ENCODE measurements at regions not wholly inside any gene's neighbourhood (a gene's known extent, or its start where the extent isn't known, plus 50 kb on each side); places are given as distances from the start of the nearest gene placed in this dataset.
"Not testable (repeated sequence)": the region's sequence is repeated elsewhere in the genome, so short reads cannot be mapped to it uniquely, and the experiment has no call there.

- POLR2A ChIA-PET: no interaction called here
- CTCF ChIA-PET: no interaction called here
- TF ChIP-seq FOXK2 (IDR thresholded peaks at IDR 0.05): no peak
- TF ChIP-seq FOXA1 (IDR thresholded peaks at IDR 0.05): no peak
- no peak for TF ChIP-seq CTBP1 (IDR thresholded peaks at IDR 0.05; ENCODE audit: borderline replicate concordance)
- no peak for TF ChIP-seq NFRKB (IDR thresholded peaks at IDR 0.05)
- no peak for TF ChIP-seq L3MBTL2 (conservative IDR thresholded peaks at IDR 0.05)
- TF ChIP-seq ARNT (IDR thresholded peaks at IDR 0.05): no peak
- TF ChIP-seq HDGF (IDR thresholded peaks at IDR 0.05; ENCODE audit: borderline replicate concordance): no peak
- TF ChIP-seq BHLHE40 (IDR thresholded peaks at IDR 0.05; ENCODE audit: borderline replicate concordance): no peak
- no peak for TF ChIP-seq FOXM1 (IDR thresholded peaks at IDR 0.05; ENCODE audit: borderline replicate concordance)
- no peak for DNase-seq (ENCODE audit: extremely low spot score)
Measured at GRCh38 chr2:67169417-67170140, 227.6 kb upstream of the ETAA1 start.

GRCh38 chr2:67179526-67179925 is 217.6 kb upstream of the ETAA1 start:
- DNase-seq (ENCODE audit: extremely low spot score): no peak
- POLR2A ChIA-PET: no interaction called here
- no peak for TF ChIP-seq FOXK2 (IDR thresholded peaks at IDR 0.05)
- no peak for TF ChIP-seq PKNOX1 (IDR thresholded peaks at IDR 0.05)
- TF ChIP-seq L3MBTL2 (conservative IDR thresholded peaks at IDR 0.05): no peak
- TF ChIP-seq HDGF (IDR thresholded peaks at IDR 0.05; ENCODE audit: borderline replicate concordance): no peak
- TF ChIP-seq BHLHE40 (IDR thresholded peaks at IDR 0.05; ENCODE audit: borderline replicate concordance): no peak
- TF ChIP-seq LEF1 (IDR thresholded peaks at IDR 0.05; ENCODE audit: borderline replicate concordance): no peak
- no peak for TF ChIP-seq FOXA1 (IDR thresholded peaks at IDR 0.05)
- TF ChIP-seq SP1 (IDR thresholded peaks at IDR 0.05): no peak
- TF ChIP-seq ZNF384 (IDR thresholded peaks at IDR 0.05): no peak
- TF ChIP-seq ARNT (IDR thresholded peaks at IDR 0.05): no peak
- TF ChIP-seq SUZ12 (IDR thresholded peaks at IDR 0.05): no peak
- TF ChIP-seq ELF4 (IDR thresholded peaks at IDR 0.05): no peak
- TF ChIP-seq FOXM1 (IDR thresholded peaks at IDR 0.05; ENCODE audit: borderline replicate concordance): no peak
- no peak for TF ChIP-seq TARDBP (IDR thresholded peaks at IDR 0.05)
- CTCF ChIA-PET: no interaction called here

GRCh38 chr2:67180841-67181240 is 216.3 kb upstream of the ETAA1 start:
- no peak for DNase-seq (ENCODE audit: extremely low spot score)
- TF ChIP-seq ZNF384 (IDR thresholded peaks at IDR 0.05) (no peak), HDGF (IDR thresholded peaks at IDR 0.05; ENCODE audit: borderline replicate concordance) (no peak), SUZ12 (IDR thresholded peaks at IDR 0.05) (no peak), ELF4 (IDR thresholded peaks at IDR 0.05) (no peak), TARDBP (IDR thresholded peaks at IDR 0.05) (no peak), FOXK2 (IDR thresholded peaks at IDR 0.05) (no peak), FOXM1 (IDR thresholded peaks at IDR 0.05; ENCODE audit: borderline replicate concordance) (no peak), FOXA1 (IDR thresholded peaks at IDR 0.05) (no peak)
- ChIA-PET POLR2A (no interaction called here), CTCF (no interaction called here)

- ChIA-PET CTCF (no interaction called here), POLR2A (no interaction called here)
- no peak for TF ChIP-seq TARDBP (IDR thresholded peaks at IDR 0.05)
- no peak for TF ChIP-seq FOXA1 (IDR thresholded peaks at IDR 0.05)
- TF ChIP-seq ZNF384 (IDR thresholded peaks at IDR 0.05): no peak
- no peak for TF ChIP-seq SP1 (IDR thresholded peaks at IDR 0.05)
- no peak for TF ChIP-seq BHLHE40 (IDR thresholded peaks at IDR 0.05; ENCODE audit: borderline replicate concordance)
- no peak for TF ChIP-seq PKNOX1 (IDR thresholded peaks at IDR 0.05)
- TF ChIP-seq L3MBTL2 (conservative IDR thresholded peaks at IDR 0.05): no peak
- TF ChIP-seq ELF4 (IDR thresholded peaks at IDR 0.05): no peak
- TF ChIP-seq HDGF (IDR thresholded peaks at IDR 0.05; ENCODE audit: borderline replicate concordance): no peak
- TF ChIP-seq NFRKB (IDR thresholded peaks at IDR 0.05): no peak
- no peak for TF ChIP-seq CTBP1 (IDR thresholded peaks at IDR 0.05; ENCODE audit: borderline replicate concordance)
- TF ChIP-seq SUZ12 (IDR thresholded peaks at IDR 0.05): no peak
- TF ChIP-seq ARNT (IDR thresholded peaks at IDR 0.05): no peak
- no peak for TF ChIP-seq LEF1 (IDR thresholded peaks at IDR 0.05; ENCODE audit: borderline replicate concordance)
- TF ChIP-seq FOXM1 (IDR thresholded peaks at IDR 0.05; ENCODE audit: borderline replicate concordance): no peak
- no peak for TF ChIP-seq FOXK2 (IDR thresholded peaks at IDR 0.05)
- no peak for DNase-seq (ENCODE audit: extremely low spot score)
Measured at GRCh38 chr2:67182884-67183283, 214.2 kb upstream of the ETAA1 start.

- DNase-seq (ENCODE audit: extremely low spot score): no peak
- no peak for TF ChIP-seq ZNF384 (IDR thresholded peaks at IDR 0.05)
- no peak for TF ChIP-seq FOXM1 (IDR thresholded peaks at IDR 0.05; ENCODE audit: borderline replicate concordance)
- no peak for TF ChIP-seq SP1 (IDR thresholded peaks at IDR 0.05)
- TF ChIP-seq BHLHE40 (IDR thresholded peaks at IDR 0.05; ENCODE audit: borderline replicate concordance): no peak
- CTCF ChIA-PET: no interaction called here
- POLR2A ChIA-PET: no interaction called here
Measured at GRCh38 chr2:67186326-67186725, 210.8 kb upstream of the ETAA1 start.

- POLR2A ChIA-PET: no interaction called here
- no peak for DNase-seq (ENCODE audit: extremely low spot score)
- CTCF ChIA-PET: no interaction called here
- TF ChIP-seq ELF4 (IDR thresholded peaks at IDR 0.05): no peak
- no peak for TF ChIP-seq ARNT (IDR thresholded peaks at IDR 0.05)
- no peak for TF ChIP-seq BHLHE40 (IDR thresholded peaks at IDR 0.05; ENCODE audit: borderline replicate concordance)
- TF ChIP-seq ZNF384 (IDR thresholded peaks at IDR 0.05): no peak
- TF ChIP-seq LEF1 (IDR thresholded peaks at IDR 0.05; ENCODE audit: borderline replicate concordance): no peak
- no peak for TF ChIP-seq L3MBTL2 (conservative IDR thresholded peaks at IDR 0.05)
Measured at GRCh38 chr2:67186871-67187270, 210.3 kb upstream of the ETAA1 start.

- CTCF ChIA-PET: not testable (repeated sequence)
Measured at GRCh38 chr2:67195327-67195726, 201.8 kb upstream of the ETAA1 start.

More at GRCh38 chr2:67195327-67195726, 201.8 kb upstream of the ETAA1 start:
- DNase-seq (ENCODE audit: extremely low spot score); POLR2A ChIA-PET: not testable (repeated sequence)

Data from HEK293T (cell line).